ENCODE measurements at regions not wholly inside any gene's neighbourhood (a gene's known extent, or its start where the extent isn't known, plus 50 kb on each side); places are given as distances from the start of the nearest gene placed in this dataset.

DNA sequence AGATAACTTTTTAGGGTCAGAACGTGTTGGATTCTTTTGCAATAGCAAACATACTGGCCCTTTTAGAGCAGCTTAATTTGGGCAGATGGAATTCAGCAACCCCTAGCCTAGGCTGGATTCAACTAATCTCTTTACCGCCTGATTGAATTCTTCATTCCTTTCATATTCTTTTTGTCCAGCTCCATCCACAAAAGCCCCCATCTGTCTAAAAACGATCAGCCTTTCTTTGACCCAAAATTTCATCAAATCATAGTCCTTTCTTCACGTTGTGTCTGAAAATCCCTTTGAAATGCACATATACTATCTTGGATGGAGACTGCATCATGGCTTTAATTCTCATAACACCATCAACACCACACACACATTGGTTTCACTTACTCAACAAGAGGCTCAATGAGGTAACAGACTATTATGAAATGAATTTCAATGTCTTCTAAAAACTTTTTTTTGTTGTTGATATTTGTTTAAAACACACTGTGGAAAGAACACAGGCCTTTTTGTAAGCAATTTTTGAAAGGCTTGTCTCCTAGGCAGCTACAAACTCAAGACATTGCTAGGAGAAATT is 128.0 kb upstream of the EEA1 start:
- peaks cover 25% of the 10 kb centered on the region for H3K4me1 ChIP-seq (ENCODE audit: insufficient read depth, low read length, severe bottlenecking)
- H3K27ac ChIP-seq (ENCODE audit: low read depth, low read length, poor library complexity, severe bottlenecking) = no peak overlapping the region
- no peak overlapping the region for H3K4me2 ChIP-seq (ENCODE audit: low read length)
- H3K9me2 ChIP-seq (ENCODE audit: low read depth, low read length) = no peaks in the 10 kb centered on the region
- no peak overlapping the region for H2AFZ ChIP-seq (ENCODE audit: low read length)
- no peaks in the 10 kb centered on the region for H3K9me3 ChIP-seq (ENCODE audit: low read length)
- no peak overlapping the region for H3K4me3 ChIP-seq (ENCODE audit: low read depth, low read length, poor library complexity, severe bottlenecking)
- H3K9ac ChIP-seq (ENCODE audit: low read length) = no peak overlapping the region
- no peaks in the 10 kb centered on the region for H4K20me1 ChIP-seq (ENCODE audit: insufficient read depth, low read length)
- no peaks in the 10 kb centered on the region for H3K36me3 ChIP-seq (ENCODE audit: insufficient read depth, low read length)
- H3K79me2 ChIP-seq (ENCODE audit: insufficient read depth, low read length) = no peaks in the 10 kb centered on the region
- TF ChIP-seq EZH2 (IDR thresholded peaks at IDR 0.05; ENCODE audit: borderline replicate concordance, low read length) = no peak
- no peak for TF ChIP-seq CTCF (IDR thresholded peaks at IDR 0.05; ENCODE audit: low read length)
- H3K27me3 ChIP-seq (ENCODE audit: insufficient read depth, low read length) = no peaks in the 10 kb centered on the region
- no peaks in the 10 kb centered on the region for H3F3A ChIP-seq (ENCODE audit: insufficient read depth, low read length)

DNA sequence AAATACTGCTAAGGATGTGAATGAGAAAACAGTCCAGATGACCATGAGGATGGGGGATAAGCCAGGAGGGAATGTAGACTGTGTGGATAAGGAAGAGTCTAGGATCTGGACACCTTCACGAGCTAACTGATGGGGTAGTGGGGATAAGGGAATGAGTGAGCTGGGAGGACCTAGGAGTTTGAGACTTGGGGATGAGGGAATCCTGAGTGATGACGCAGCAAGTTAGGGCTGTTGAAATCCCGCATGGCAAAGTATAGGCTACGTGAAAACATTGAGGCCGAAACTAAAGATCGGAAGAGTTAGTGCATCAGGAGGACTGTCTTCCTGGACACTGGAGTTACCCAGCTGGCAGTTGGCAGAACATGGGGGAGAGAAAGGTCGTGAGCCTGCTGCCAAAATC is 129.2 kb upstream of the EEA1 start:
- Histone ChIP-seq H3K27me3 (ENCODE audit: insufficient read depth, low read length) (no peaks in the 10 kb centered on the region), H3K4me2 (ENCODE audit: low read length) (no peak overlapping the region), H3K4me3 (ENCODE audit: low read depth, low read length, poor library complexity, severe bottlenecking) (no peak overlapping the region), H3F3A (ENCODE audit: insufficient read depth, low read length) (no peaks in the 10 kb centered on the region), H3K4me1 (ENCODE audit: insufficient read depth, low read length, severe bottlenecking) (peaks cover 26% of the 10 kb centered on the region), H3K9ac (ENCODE audit: low read length) (no peak overlapping the region), H3K27ac (ENCODE audit: low read depth, low read length, poor library complexity, severe bottlenecking) (no peak overlapping the region), H3K36me3 (ENCODE audit: insufficient read depth, low read length) (no peaks in the 10 kb centered on the region), H4K20me1 (ENCODE audit: insufficient read depth, low read length) (no peaks in the 10 kb centered on the region), H3K9me3 (ENCODE audit: low read length) (no peaks in the 10 kb centered on the region), H3K79me2 (ENCODE audit: insufficient read depth, low read length) (no peaks in the 10 kb centered on the region), H2AFZ (ENCODE audit: low read length) (no peak overlapping the region), H3K9me2 (ENCODE audit: low read depth, low read length) (no peaks in the 10 kb centered on the region)
- TF ChIP-seq CTCF (IDR thresholded peaks at IDR 0.05; ENCODE audit: low read length) (no peak), EZH2 (IDR thresholded peaks at IDR 0.05; ENCODE audit: borderline replicate concordance, low read length) (no peak)

DNA sequence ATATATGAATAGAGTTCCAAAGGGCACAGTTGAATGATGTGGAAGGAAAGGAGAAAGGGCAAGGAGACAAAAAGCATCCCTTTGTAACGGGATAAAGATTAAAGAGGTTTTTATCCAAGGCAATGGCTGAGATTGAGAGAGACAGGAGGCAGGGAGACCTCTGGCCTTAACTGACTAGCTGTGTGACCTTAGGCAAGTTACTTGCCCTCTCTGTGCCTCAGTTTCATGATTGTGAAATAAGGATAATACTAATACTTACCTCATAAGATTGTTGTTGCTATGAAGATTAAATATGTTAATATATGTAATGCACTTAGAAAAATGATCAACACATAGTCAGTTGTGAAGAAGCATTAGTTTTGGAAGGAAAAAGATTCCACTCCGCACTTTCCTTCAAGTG is 130.2 kb upstream of the EEA1 start:
- Histone ChIP-seq H3K4me2 (ENCODE audit: low read length) (no peak overlapping the region), H3K4me1 (ENCODE audit: insufficient read depth, low read length, severe bottlenecking) (peaks cover 26% of the 10 kb centered on the region), H3K79me2 (ENCODE audit: insufficient read depth, low read length) (no peaks in the 10 kb centered on the region), H3K36me3 (ENCODE audit: insufficient read depth, low read length) (no peaks in the 10 kb centered on the region), H3K4me3 (ENCODE audit: low read depth, low read length, poor library complexity, severe bottlenecking) (no peak overlapping the region), H3K9me2 (ENCODE audit: low read depth, low read length) (no peaks in the 10 kb centered on the region), H2AFZ (ENCODE audit: low read length) (no peak overlapping the region), H3K9me3 (ENCODE audit: low read length) (no peaks in the 10 kb centered on the region), H3K9ac (ENCODE audit: low read length) (no peak overlapping the region), H4K20me1 (ENCODE audit: insufficient read depth, low read length) (no peaks in the 10 kb centered on the region), H3F3A (ENCODE audit: insufficient read depth, low read length) (no peaks in the 10 kb centered on the region), H3K27me3 (ENCODE audit: insufficient read depth, low read length) (no peaks in the 10 kb centered on the region), H3K27ac (ENCODE audit: low read depth, low read length, poor library complexity, severe bottlenecking) (no peak overlapping the region)
- no peak for TF ChIP-seq EZH2 (IDR thresholded peaks at IDR 0.05; ENCODE audit: borderline replicate concordance, low read length)
- no peak for TF ChIP-seq CTCF (IDR thresholded peaks at IDR 0.05; ENCODE audit: low read length)
